B cell (primary cell): ENCODE measurements at regions not wholly inside any gene's neighbourhood (a gene's known extent, or its start where the extent isn't known, plus 50 kb on each side); places are given as distances from the start of the nearest gene placed in this dataset.

Source experiments
- ATAC-seq: fragments of 200-7000 bp; cut with Tn5 transposase; one replicate; pipeline ENCODE4 v1.10.0; 2021; ENCODE audit warnings: low read depth, mild to moderate bottlenecking, moderate number of reproducible peaks, moderate library complexity
- CTCF ChIA-PET: fragments of 350-600 bp; sonication (Branson Sonifier 250); formaldehyde crosslinking; loops from one replicate; lab custom pipeline; 2021; ENCODE audit warnings: antibody characterized with exemption, inconsistent platforms; lab: Charles Lee
- POLR2A ChIA-PET: fragments of 350-600 bp; sonication (Branson Sonifier 250); formaldehyde crosslinking; loops from one replicate; lab custom pipeline; 2021; ENCODE audit warnings: antibody characterized with exemption; lab: Charles Lee
- DNase-seq: peaks from one replicate; pipeline ENCODE4 v3.0.0; 2013
- H2AFZ ChIP-seq: 2 replicates; pipeline ENCODE4 v1.6.1; 2012; ENCODE audit warnings: mild to moderate bottlenecking, low read depth, low read length; ENCODE audit not compliant: insufficient read depth, poor library complexity, severe bottlenecking
- H3K27ac ChIP-seq, 2 donors: 1 replicate in 1 of 2; 2 replicates in 1 of 2; pipeline ENCODE4 v1.5.1; 2012 to 2013; ENCODE audit warnings: low read length in 2 of 2, mild to moderate bottlenecking in 2 of 2, moderate library complexity in 1 of 2
- H3K27me3 ChIP-seq, 4 experiments: fragments of 200-600 bp in 1 of 4; sonication (generic) in 1 of 4; replicated peaks in 1 of 4; 1 replicate in 2 of 4; 2 replicates in 2 of 4; pipeline versions ENCODE4 v1.6.1 to v1.7.0; 2013 to 2016; ENCODE audit warnings: low read length in 3 of 4, mild to moderate bottlenecking in 2 of 4, mixed read lengths in 1 of 4, moderate library complexity in 1 of 4; ENCODE audit not compliant: insufficient read depth in 4 of 4, control insufficient read depth in 3 of 4; ENCODE audit errors: control extremely low read depth in 1 of 4
- H3K36me3 ChIP-seq, 2 experiments: replicated peaks in 1 of 2; 1 replicate in 1 of 2; 2 replicates in 1 of 2; pipeline versions ENCODE4 v1.6.1 to v1.7.1; 2013; ENCODE audit warnings: low read length in 1 of 2; ENCODE audit not compliant: insufficient read depth in 2 of 2, control insufficient read depth in 1 of 2; ENCODE audit errors: control extremely low read depth in 1 of 2, extremely low read depth in 1 of 2
- H3K4me1 ChIP-seq, 2 donors: fragments of 200-600 bp in 1 of 2; sonication (generic) in 1 of 2; 1 replicate in 1 of 2; 2 replicates in 1 of 2; pipeline versions ENCODE4 v1.5.1 to v1.6.1; 2013 to 2017; ENCODE audit warnings: low read length in 2 of 2; ENCODE audit not compliant: control insufficient read depth in 2 of 2, insufficient read depth in 2 of 2
- H3K4me2 ChIP-seq: replicated peaks from 2 replicates; pipeline ENCODE3; 2012; ENCODE audit warnings: mild to moderate bottlenecking, low read depth, low read length; ENCODE audit not compliant: poor library complexity, severe bottlenecking
- H3K4me3 ChIP-seq, 5 experiments: fragments of 200-600 bp in 1 of 5; sonication (generic) in 1 of 5; 1 replicate in 3 of 5; 2 replicates in 2 of 5; pipeline versions ENCODE4 v1.5.1 to v1.7.0; 2011 to 2016; ENCODE audit warnings: low read length in 4 of 5, mild to moderate bottlenecking in 4 of 5, low read depth in 2 of 5, control low read depth in 1 of 5, moderate library complexity in 1 of 5; ENCODE audit not compliant: insufficient read depth in 1 of 5; ENCODE audit errors: control extremely low read depth in 1 of 5, extremely low read depth in 1 of 5
- H3K79me2 ChIP-seq: fragments of 200-600 bp; sonication (generic); one replicate; pipeline ENCODE4 v1.6.0; 2016; ENCODE audit warnings: low read length; ENCODE audit not compliant: control insufficient read depth, insufficient read depth
- H3K9ac ChIP-seq: fragments of 200-600 bp; sonication (generic); 2 replicates; pipeline ENCODE4 v1.6.1; 2017; ENCODE audit warnings: mild to moderate bottlenecking, low read length, moderate library complexity
- H3K9me3 ChIP-seq, 3 donors: one replicate each; pipeline versions ENCODE4 v1.6.1 to v1.7.1; 2013; ENCODE audit warnings: low read length in 2 of 3; ENCODE audit not compliant: control insufficient read depth in 2 of 3, insufficient read depth in 1 of 3; ENCODE audit errors: control extremely low read depth in 1 of 3
- H4K20me1 ChIP-seq: 2 replicates; pipeline ENCODE4 v1.6.0; 2012; ENCODE audit warnings: mild to moderate bottlenecking, low read length; ENCODE audit not compliant: insufficient read depth, control insufficient read depth, poor library complexity, severe bottlenecking
- H3K27ac Mint-ChIP-seq: one replicate; pipeline ENCODE4 v1.8.0; 2021; ENCODE audit warnings: mixed read lengths
- H3K27me3 Mint-ChIP-seq: one replicate; pipeline ENCODE4 v1.8.0; 2021; ENCODE audit warnings: mixed read lengths
- H3K4me1 Mint-ChIP-seq: one replicate; pipeline ENCODE4 v1.8.0; 2021; ENCODE audit warnings: mixed read lengths
- H3K4me3 Mint-ChIP-seq: one replicate; pipeline ENCODE4 v1.8.0; 2021; ENCODE audit warnings: mixed read lengths
- H3K9me3 Mint-ChIP-seq: one replicate; pipeline ENCODE4 v1.8.0; 2022; ENCODE audit warnings: mixed read lengths; ENCODE audit not compliant: insufficient read depth
- EZH2 ChIP-seq: IDR thresholded peaks from 2 replicates; pipeline ENCODE4 v1.6.1; 2012; ENCODE audit warnings: borderline replicate concordance, low read depth, mild to moderate bottlenecking, moderate library complexity, low read length; ENCODE audit not compliant: insufficient read depth, poor library complexity, severe bottlenecking
- WGBS: methylation state at CpG from one replicate; pipeline ENCODE4 v1.1.5; 2013; ENCODE audit warnings: missing lambda C conversion rate; ENCODE audit not compliant: insufficient coverage; 5-methylcytosine and 5-hydroxymethylcytosine counted together
- intact Hi-C: fragments of 100-400 bp; cut with micrococcal nuclease; formaldehyde crosslinking; loops from one replicate; pipeline ENCODE4 v1.10.0; 2022
- TF ChIP-seq, protein P1 (sequence below): fragments of 200-600 bp; IDR thresholded peaks from one replicate; pipeline ENCODE4 v1.8.0; 2022; ENCODE audit warnings: antibody characterized with exemption, mild to moderate bottlenecking

GRCh38 chr4:85107553-85107952, 141.1 kb upstream of the WDFY3 start:
- H3K4me1 ChIP-seq, result no peaks in the 10 kb centered on the region

GRCh38 chr4:85113706-85114105, 147.2 kb upstream of the WDFY3 start:
- Histone ChIP-seq H3K9ac (no peak overlapping the region), H3K27me3 (peaks cover 0 to 4% (median 0%) of the 10 kb centered on the region in 4 experiments), H3K4me2 (no peak overlapping the region), H3K27ac (no peak overlapping the region), H3K4me1 (no peaks in the 10 kb centered on the region), H3K36me3 (no peaks in the 10 kb centered on the region), H3K79me2 (no peaks in the 10 kb centered on the region), H2AFZ (no peak overlapping the region), H3K9me3 (peaks cover 0 to 11% (median 3%) of the 10 kb centered on the region in 3 donors), H3K4me3 (no peak overlapping the region), H4K20me1 (no peaks in the 10 kb centered on the region)
- intact Hi-C loops, result no loop called here
- Mint-ChIP-seq H3K9me3 (no peaks in the 10 kb centered on the region), H3K27ac (no peak overlapping the region), H3K4me3 (no peak overlapping the region), H3K27me3 (peaks cover 30% of the 10 kb centered on the region), H3K4me1 (no peaks in the 10 kb centered on the region)
- 95% methylated on average over 2 of the region's 3 CpGs for WGBS
- POLR2A ChIA-PET, result no interaction called here
- no peak for TF ChIP-seq EZH2
- TF ChIP-seq, protein P1, sequence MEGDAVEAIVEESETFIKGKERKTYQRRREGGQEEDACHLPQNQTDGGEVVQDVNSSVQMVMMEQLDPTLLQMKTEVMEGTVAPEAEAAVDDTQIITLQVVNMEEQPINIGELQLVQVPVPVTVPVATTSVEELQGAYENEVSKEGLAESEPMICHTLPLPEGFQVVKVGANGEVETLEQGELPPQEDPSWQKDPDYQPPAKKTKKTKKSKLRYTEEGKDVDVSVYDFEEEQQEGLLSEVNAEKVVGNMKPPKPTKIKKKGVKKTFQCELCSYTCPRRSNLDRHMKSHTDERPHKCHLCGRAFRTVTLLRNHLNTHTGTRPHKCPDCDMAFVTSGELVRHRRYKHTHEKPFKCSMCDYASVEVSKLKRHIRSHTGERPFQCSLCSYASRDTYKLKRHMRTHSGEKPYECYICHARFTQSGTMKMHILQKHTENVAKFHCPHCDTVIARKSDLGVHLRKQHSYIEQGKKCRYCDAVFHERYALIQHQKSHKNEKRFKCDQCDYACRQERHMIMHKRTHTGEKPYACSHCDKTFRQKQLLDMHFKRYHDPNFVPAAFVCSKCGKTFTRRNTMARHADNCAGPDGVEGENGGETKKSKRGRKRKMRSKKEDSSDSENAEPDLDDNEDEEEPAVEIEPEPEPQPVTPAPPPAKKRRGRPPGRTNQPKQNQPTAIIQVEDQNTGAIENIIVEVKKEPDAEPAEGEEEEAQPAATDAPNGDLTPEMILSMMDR, result no peak
- ATAC-seq (no peak), DNase-seq (no peak)
- CTCF ChIA-PET, result interaction anchor here (0.9 to 1.1 kb wide), 2 partner anchors 14 to 31 kb away, joined by 3 read pairs; no protein-coding TSS in a partner anchor

More at GRCh38 chr4:85107553-85107952, 141.1 kb upstream of the WDFY3 start:
- Histone ChIP-seq H3K4me3 (no peak overlapping the region), H3K27ac (no peak overlapping the region), H3K36me3 (no peaks in the 10 kb centered on the region), H3K79me2 (no peaks in the 10 kb centered on the region), H3K27me3 (peaks cover 0 to 7% (median 0%) of the 10 kb centered on the region in 4 experiments), H3K9me3 (peaks cover 0 to 4% (median 2%) of the 10 kb centered on the region in 3 donors), H3K9ac (no peak overlapping the region), H4K20me1 (no peaks in the 10 kb centered on the region), H3K4me2 (no peak overlapping the region), H2AFZ (no peak overlapping the region)
- Mint-ChIP-seq H3K27me3 (peaks cover 25% of the 10 kb centered on the region), H3K4me3 (no peak overlapping the region), H3K9me3 (no peaks in the 10 kb centered on the region), H3K27ac (no peak overlapping the region), H3K4me1 (no peaks in the 10 kb centered on the region)
- POLR2A ChIA-PET, result no interaction called here
- intact Hi-C loops, result no loop called here
- TF ChIP-seq EZH2, result no peak
- TF ChIP-seq, protein P1, result no peak
- 81% methylated on average over 4 of the region's 5 CpGs for WGBS
- no peak for ATAC-seq
- no peak for DNase-seq
- CTCF ChIA-PET, result interaction anchor here (0.6 to 1.6 kb wide), 3 partner anchors 9 to 948 kb away, joined by 3 to 7 read pairs (median 5); no protein-coding TSS in a partner anchor
